Neural cell (in vitro differentiated cells): ENCODE measurements at regions not wholly inside any gene's neighbourhood (a gene's known extent, or its start where the extent isn't known, plus 50 kb on each side); places are given as distances from the start of the nearest gene placed in this dataset.

ENCODE experiments used
- CTCF ChIP-seq: fragments of 450-650 bp; IDR thresholded peaks from 2 replicates; pipeline ENCODE4 v1.5.1; 2014; ENCODE audit warnings: antibody characterized with exemption, mild to moderate bottlenecking, moderate library complexity; ENCODE audit not compliant: poor library complexity, severe bottlenecking
- EP300 ChIP-seq: fragments of 450-650 bp; conservative IDR thresholded peaks from 2 replicates; pipeline ENCODE4 v1.6.1; 2014; ENCODE audit warnings: antibody characterized with exemption, mild to moderate bottlenecking, moderate library complexity; ENCODE audit not compliant: poor library complexity, severe bottlenecking
- EZH2 ChIP-seq: fragments of 200-600, 300-800 bp; shearing (Covaris generic), sonication (generic); IDR thresholded peaks from 2 replicates; pipeline ENCODE4 v1.6.1; 2014; ENCODE audit warnings: antibody characterized with exemption, low read length, borderline replicate concordance, mild to moderate bottlenecking; ENCODE audit not compliant: insufficient read depth, poor library complexity, severe bottlenecking
- MXI1 ChIP-seq: fragments of 450-650 bp; conservative IDR thresholded peaks from 2 replicates; pipeline ENCODE4 v1.6.1; 2014; ENCODE audit warnings: antibody characterized with exemption, mild to moderate bottlenecking; ENCODE audit not compliant: poor library complexity, severe bottlenecking
- POLR2AphosphoS5 ChIP-seq: IDR thresholded peaks from 2 replicates; pipeline ENCODE4 v1.6.1; 2012
- REST ChIP-seq: IDR thresholded peaks from 2 replicates; pipeline ENCODE4 v1.6.1; 2012; ENCODE audit warnings: borderline replicate concordance
- SMC3 ChIP-seq: fragments of 450-650 bp; conservative IDR thresholded peaks from 2 replicates; pipeline ENCODE4 v1.6.1; 2014; ENCODE audit warnings: antibody characterized with exemption, mild to moderate bottlenecking, moderate library complexity; ENCODE audit not compliant: poor library complexity
- TAF1 ChIP-seq: IDR thresholded peaks from 2 replicates; pipeline ENCODE4 v1.6.1; 2012; ENCODE audit warnings: low read depth

GRCh38 chr3:187996609-187997008 lies 157.3 kb upstream of the LPP start:
- no peak for TF ChIP-seq CTCF
- TF ChIP-seq EZH2: no peak
- TF ChIP-seq SMC3: no peak
- no peak for TF ChIP-seq REST
- TF ChIP-seq EP300: no peak
- TF ChIP-seq MXI1: no peak
- no peak for TF ChIP-seq POLR2AphosphoS5
- no peak for TF ChIP-seq TAF1
